GM12865 (cell line): ENCODE measurements at regions not wholly inside any gene's neighbourhood (a gene's known extent, or its start where the extent isn't known, plus 50 kb on each side); places are given as distances from the start of the nearest gene placed in this dataset.

Source experiments
- DNase-seq: peaks from one replicate; pipeline ENCODE4 v3.0.0; 2010; ENCODE audit warnings: low read depth
- H3K4me3 ChIP-seq: 2 replicates; pipeline ENCODE4 v1.5.1; 2011; ENCODE audit warnings: mild to moderate bottlenecking, low read depth, low read length, control low read depth
- TF ChIP-seq, protein P1 (sequence below): IDR thresholded peaks from 2 replicates; pipeline ENCODE4 v1.5.1; 2011; ENCODE audit warnings: low read length, control low read depth, low read depth, inconsistent platforms; ENCODE audit not compliant: insufficient read depth; ENCODE audit errors: missing control alignments

DNA sequence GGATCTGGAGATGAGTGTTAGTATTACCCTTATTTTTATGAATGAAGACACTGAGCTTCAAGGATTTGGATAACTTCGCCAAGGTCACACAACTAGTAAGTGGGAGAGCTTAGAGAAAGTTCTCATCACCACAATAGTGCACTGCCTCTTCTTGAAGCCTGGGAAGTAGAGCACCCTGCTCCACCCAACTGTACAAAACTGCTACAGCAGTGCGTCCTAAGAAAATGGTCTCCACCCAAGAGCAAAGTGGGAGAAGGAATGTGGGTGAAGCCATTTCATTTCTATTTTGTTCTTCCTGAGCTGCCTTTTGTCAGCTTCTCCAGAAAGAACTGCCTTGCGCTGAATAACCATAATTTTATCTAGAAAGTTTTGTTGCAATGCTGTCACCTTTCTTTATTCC, 403.9 kb upstream of the FAT3 start:
- DNase-seq = no peak
- TF ChIP-seq, protein P1, sequence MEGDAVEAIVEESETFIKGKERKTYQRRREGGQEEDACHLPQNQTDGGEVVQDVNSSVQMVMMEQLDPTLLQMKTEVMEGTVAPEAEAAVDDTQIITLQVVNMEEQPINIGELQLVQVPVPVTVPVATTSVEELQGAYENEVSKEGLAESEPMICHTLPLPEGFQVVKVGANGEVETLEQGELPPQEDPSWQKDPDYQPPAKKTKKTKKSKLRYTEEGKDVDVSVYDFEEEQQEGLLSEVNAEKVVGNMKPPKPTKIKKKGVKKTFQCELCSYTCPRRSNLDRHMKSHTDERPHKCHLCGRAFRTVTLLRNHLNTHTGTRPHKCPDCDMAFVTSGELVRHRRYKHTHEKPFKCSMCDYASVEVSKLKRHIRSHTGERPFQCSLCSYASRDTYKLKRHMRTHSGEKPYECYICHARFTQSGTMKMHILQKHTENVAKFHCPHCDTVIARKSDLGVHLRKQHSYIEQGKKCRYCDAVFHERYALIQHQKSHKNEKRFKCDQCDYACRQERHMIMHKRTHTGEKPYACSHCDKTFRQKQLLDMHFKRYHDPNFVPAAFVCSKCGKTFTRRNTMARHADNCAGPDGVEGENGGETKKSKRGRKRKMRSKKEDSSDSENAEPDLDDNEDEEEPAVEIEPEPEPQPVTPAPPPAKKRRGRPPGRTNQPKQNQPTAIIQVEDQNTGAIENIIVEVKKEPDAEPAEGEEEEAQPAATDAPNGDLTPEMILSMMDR = no peak
- H3K4me3 ChIP-seq = no peak overlapping the region

DNA sequence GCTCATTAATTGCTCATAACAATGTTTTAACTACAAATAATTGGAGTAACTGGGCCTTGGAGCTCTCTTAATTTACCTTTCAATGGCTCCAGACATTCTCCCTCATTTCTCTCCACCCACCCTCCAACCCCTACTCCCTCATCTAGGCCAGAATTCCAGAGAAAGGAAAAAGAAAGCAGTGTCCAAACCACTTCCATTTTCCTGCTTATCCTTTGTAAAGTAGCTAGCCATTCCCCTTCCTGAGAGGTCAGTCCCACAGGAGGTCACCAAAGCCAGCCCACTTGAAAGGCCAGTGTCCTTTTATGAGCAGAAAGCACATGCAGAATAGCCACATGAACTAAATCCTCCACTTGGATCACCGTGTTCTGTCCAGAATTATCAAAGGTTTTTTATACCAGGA, 404.8 kb upstream of the FAT3 start:
- TF ChIP-seq, protein P1 = no peak
- H3K4me3 ChIP-seq = no peak overlapping the region
- DNase-seq = no peak

GRCh38 chr11:91819195-91819594, 405.4 kb upstream of the FAT3 start:
- H3K4me3 ChIP-seq = no peak overlapping the region
- TF ChIP-seq, protein P1 = no peak
- DNase-seq = no peak

- no peak for DNase-seq
- TF ChIP-seq, protein P1 = no peak
- H3K4me3 ChIP-seq = no peak overlapping the region
Observed at GRCh38 chr11:91817996-91818395, 406.6 kb upstream of the FAT3 start.

DNA sequence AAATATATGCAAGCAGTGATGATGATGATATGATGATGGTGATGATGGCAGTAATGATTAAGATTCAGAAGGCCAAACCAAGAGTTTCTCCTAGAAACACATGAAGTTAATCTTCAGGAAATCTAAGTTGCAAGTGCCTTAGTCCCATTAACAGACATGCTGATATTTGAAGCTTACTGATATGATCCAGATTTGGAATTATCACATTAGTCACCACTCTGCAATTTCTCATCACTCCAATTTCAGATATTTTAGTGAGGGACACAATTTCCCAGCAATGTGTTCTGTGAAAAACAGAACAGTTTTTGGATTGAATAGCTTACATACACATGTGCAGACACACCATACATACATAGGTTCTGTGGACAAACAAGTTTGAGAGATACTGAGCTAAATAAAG, 411.4 kb upstream of the FAT3 start:
- TF ChIP-seq, protein P1 = no peak
- no peak for DNase-seq

GRCh38 chr11:91810871-91811270, 413.7 kb upstream of the FAT3 start:
- no peak for DNase-seq
- H3K4me3 ChIP-seq = no peak overlapping the region
- TF ChIP-seq, protein P1 = no peak

More for the DNA sequence above, 411.4 kb upstream of the FAT3 start:
- H3K4me3 ChIP-seq = no peak overlapping the region

DNA sequence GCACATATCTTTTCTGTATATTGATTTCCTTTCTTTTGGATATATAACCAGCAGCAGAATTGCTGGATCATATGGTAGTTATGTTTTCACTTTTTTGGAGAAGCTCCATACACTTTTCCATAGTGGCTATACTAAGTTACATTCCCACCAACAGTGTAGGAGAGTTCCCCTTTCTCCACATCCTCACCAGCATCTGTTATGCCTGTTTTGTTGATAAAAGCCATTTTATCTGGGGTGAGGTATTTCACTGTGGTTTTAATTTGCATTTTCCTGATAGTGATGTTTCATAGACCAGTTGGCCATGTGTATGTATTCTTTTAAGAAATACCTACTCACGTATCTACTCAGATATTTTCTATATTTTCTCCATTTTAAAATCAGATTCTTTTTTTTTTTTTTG, 419.3 kb upstream of the FAT3 start:
- TF ChIP-seq, protein P1 = no peak
- DNase-seq = no peak
- no peak overlapping the region for H3K4me3 ChIP-seq
